Loucy (cell line): ENCODE measurements at regions not wholly inside any gene's neighbourhood (a gene's known extent, or its start where the extent isn't known, plus 50 kb on each side); places are given as distances from the start of the nearest gene placed in this dataset.

Experiments used
- H2AFZ ChIP-seq: fragments of 200-600 bp; sonication (generic); 2 replicates; pipeline ENCODE4 v1.6.0; 2016; ENCODE audit warnings: antibody characterized with exemption, mild to moderate bottlenecking, low read length, moderate library complexity
- H3F3A ChIP-seq: fragments of 200-600 bp; 2 replicates; pipeline ENCODE4 v1.6.0; 2016; ENCODE audit warnings: antibody characterized with exemption, low read depth, mild to moderate bottlenecking
- H3K27me3 ChIP-seq: fragments of 200-600 bp; sonication (generic); 2 replicates; pipeline ENCODE4 v1.6.1; 2014; ENCODE audit warnings: low read length, mild to moderate bottlenecking; ENCODE audit not compliant: insufficient read depth, poor library complexity, severe bottlenecking
- H3K36me3 ChIP-seq: fragments of 200-600 bp; sonication (generic); 2 replicates; pipeline ENCODE4 v1.6.1; 2016; ENCODE audit warnings: low read length; ENCODE audit not compliant: insufficient read depth
- H3K4me1 ChIP-seq: fragments of 200-600 bp; sonication (generic); 2 replicates; pipeline ENCODE4 v1.5.1; 2014; ENCODE audit warnings: low read length, mild to moderate bottlenecking; ENCODE audit not compliant: insufficient read depth, poor library complexity, severe bottlenecking
- H3K4me2 ChIP-seq: fragments of 200-600 bp; sonication (generic); 2 replicates; pipeline ENCODE4 v1.6.0; 2014; ENCODE audit warnings: antibody characterized with exemption, low read length, low read depth, mild to moderate bottlenecking; ENCODE audit not compliant: poor library complexity, severe bottlenecking
- H3K4me3 ChIP-seq: fragments of 200-600 bp; sonication (generic); 2 replicates; pipeline ENCODE4 v1.5.1; 2014; ENCODE audit warnings: low read length, mild to moderate bottlenecking, mixed read lengths; ENCODE audit not compliant: poor library complexity, severe bottlenecking
- H3K79me2 ChIP-seq: fragments of 200-600 bp; sonication (generic); 2 replicates; pipeline ENCODE4 v1.6.1; 2014; ENCODE audit warnings: low read length; ENCODE audit not compliant: insufficient read depth
- H3K9ac ChIP-seq: fragments of 200-600 bp; sonication (generic); 2 replicates; pipeline ENCODE4 v1.6.0; 2014; ENCODE audit warnings: mild to moderate bottlenecking, low read depth, low read length, moderate library complexity; ENCODE audit not compliant: poor library complexity, severe bottlenecking
- H3K9me2 ChIP-seq: fragments of 200-600 bp; sonication (generic); replicated peaks from 2 replicates; pipeline ENCODE4 v1.6.1; 2016; ENCODE audit warnings: low read depth, low read length, mixed read lengths
- H3K9me3 ChIP-seq: fragments of 200-600 bp; sonication (generic); 2 replicates; pipeline ENCODE4 v1.6.1; 2014; ENCODE audit warnings: mild to moderate bottlenecking, antibody characterized with exemption, low read length, low read depth; ENCODE audit not compliant: insufficient read depth
- H4K20me1 ChIP-seq: fragments of 200-600 bp; sonication (generic); 2 replicates; pipeline ENCODE4 v1.6.0; 2014; ENCODE audit warnings: antibody characterized with exemption, low read length, mild to moderate bottlenecking; ENCODE audit not compliant: insufficient read depth, poor library complexity, severe bottlenecking
- EZH2phosphoT487 ChIP-seq: fragments of 200-600 bp; IDR thresholded peaks from 2 replicates; pipeline ENCODE4 v1.6.1; 2018; ENCODE audit warnings: antibody characterized with exemption, mild to moderate bottlenecking, moderate library complexity, borderline replicate concordance
- TF ChIP-seq, protein P1 (sequence below): fragments of 200-600 bp; sonication (generic); conservative IDR thresholded peaks from 2 replicates; pipeline ENCODE4 v1.5.1; 2014; ENCODE audit warnings: mild to moderate bottlenecking, antibody characterized with exemption, low read length

- no peak for TF ChIP-seq EZH2phosphoT487
- H3K9me2 ChIP-seq, result no peaks in the 10 kb centered on the region
- no peaks in the 10 kb centered on the region for H3K27me3 ChIP-seq
- no peaks in the 10 kb centered on the region for H3K79me2 ChIP-seq
- no peak overlapping the region for H3K4me2 ChIP-seq
- no peak overlapping the region for H3K4me3 ChIP-seq
- no peaks in the 10 kb centered on the region for H3K36me3 ChIP-seq
- H3K9me3 ChIP-seq, result no peaks in the 10 kb centered on the region
- no peak overlapping the region for H2AFZ ChIP-seq
- no peaks in the 10 kb centered on the region for H3F3A ChIP-seq
- no peaks in the 10 kb centered on the region for H3K4me1 ChIP-seq
- H4K20me1 ChIP-seq, result no peaks in the 10 kb centered on the region
- no peak overlapping the region for H3K9ac ChIP-seq
These were observed 1826.5 kb downstream of the SLITRK5 start for GRCh38 chr13:89497658-89498057.

- no peaks in the 10 kb centered on the region for H3K36me3 ChIP-seq
These were observed 1831.1 kb downstream of the SLITRK5 start for GRCh38 chr13:89502286-89502685.

DNA sequence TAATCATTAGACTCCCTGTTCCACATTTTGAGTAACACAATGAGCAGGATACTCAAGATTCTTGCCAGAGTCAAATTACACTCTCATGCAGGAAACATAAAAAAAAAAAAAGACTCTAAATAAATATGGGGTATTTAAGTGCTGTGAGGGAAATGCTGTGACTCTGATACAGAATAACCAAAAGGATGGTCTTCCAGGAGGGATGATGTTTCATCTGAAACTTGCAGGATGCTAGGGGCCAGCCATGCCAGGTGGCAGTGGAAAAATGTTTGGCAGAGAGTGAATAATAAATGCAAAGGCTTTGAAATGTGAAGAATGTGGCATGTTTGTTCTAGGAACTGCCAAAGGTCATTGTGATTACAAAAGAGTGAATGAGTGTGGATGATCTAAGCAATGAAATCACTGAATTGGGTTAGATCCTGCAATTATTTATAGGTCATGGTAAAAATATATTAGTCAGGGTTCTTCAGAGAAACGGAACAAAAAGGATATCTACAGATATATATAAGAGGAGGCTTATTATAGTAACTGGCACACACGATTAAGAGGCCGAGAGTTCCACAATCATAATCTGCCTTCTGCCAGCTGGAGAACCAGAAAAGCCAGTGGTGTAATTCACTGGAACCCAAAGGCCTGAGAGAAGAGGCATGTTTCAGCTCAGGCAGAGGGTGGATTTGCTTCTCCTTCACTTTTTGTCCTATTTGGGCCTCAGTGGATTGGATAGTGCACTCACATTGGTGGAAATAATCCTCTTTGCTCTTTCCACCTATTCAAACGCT is 1832.8 kb upstream of the MIR17HG start:
- H4K20me1 ChIP-seq, result no peaks in the 10 kb centered on the region
- no peaks in the 10 kb centered on the region for H3K4me1 ChIP-seq
- no peak for TF ChIP-seq EZH2phosphoT487
- TF ChIP-seq, protein P1, sequence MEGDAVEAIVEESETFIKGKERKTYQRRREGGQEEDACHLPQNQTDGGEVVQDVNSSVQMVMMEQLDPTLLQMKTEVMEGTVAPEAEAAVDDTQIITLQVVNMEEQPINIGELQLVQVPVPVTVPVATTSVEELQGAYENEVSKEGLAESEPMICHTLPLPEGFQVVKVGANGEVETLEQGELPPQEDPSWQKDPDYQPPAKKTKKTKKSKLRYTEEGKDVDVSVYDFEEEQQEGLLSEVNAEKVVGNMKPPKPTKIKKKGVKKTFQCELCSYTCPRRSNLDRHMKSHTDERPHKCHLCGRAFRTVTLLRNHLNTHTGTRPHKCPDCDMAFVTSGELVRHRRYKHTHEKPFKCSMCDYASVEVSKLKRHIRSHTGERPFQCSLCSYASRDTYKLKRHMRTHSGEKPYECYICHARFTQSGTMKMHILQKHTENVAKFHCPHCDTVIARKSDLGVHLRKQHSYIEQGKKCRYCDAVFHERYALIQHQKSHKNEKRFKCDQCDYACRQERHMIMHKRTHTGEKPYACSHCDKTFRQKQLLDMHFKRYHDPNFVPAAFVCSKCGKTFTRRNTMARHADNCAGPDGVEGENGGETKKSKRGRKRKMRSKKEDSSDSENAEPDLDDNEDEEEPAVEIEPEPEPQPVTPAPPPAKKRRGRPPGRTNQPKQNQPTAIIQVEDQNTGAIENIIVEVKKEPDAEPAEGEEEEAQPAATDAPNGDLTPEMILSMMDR, result no peak
- no peaks in the 10 kb centered on the region for H3K27me3 ChIP-seq
- no peaks in the 10 kb centered on the region for H3K36me3 ChIP-seq
- no peaks in the 10 kb centered on the region for H3K9me3 ChIP-seq
- H3K9ac ChIP-seq, result no peak overlapping the region
- H2AFZ ChIP-seq, result no peak overlapping the region
- no peak overlapping the region for H3K4me2 ChIP-seq
- no peak overlapping the region for H3K4me3 ChIP-seq
- no peaks in the 10 kb centered on the region for H3F3A ChIP-seq
- H3K9me2 ChIP-seq, result no peaks in the 10 kb centered on the region
- no peaks in the 10 kb centered on the region for H3K79me2 ChIP-seq

More at GRCh38 chr13:89502286-89502685, 1831.1 kb downstream of the SLITRK5 start:
- Histone ChIP-seq H3K79me2 (no peaks in the 10 kb centered on the region), H2AFZ (no peak overlapping the region), H3K4me3 (no peak overlapping the region), H3F3A (no peaks in the 10 kb centered on the region), H3K9ac (no peak overlapping the region), H3K27me3 (no peaks in the 10 kb centered on the region), H3K9me2 (no peaks in the 10 kb centered on the region), H3K4me1 (no peaks in the 10 kb centered on the region), H3K4me2 (no peak overlapping the region), H3K9me3 (no peaks in the 10 kb centered on the region), H4K20me1 (no peaks in the 10 kb centered on the region)
- TF ChIP-seq, protein P1, result no peak
- TF ChIP-seq EZH2phosphoT487, result no peak

DNA sequence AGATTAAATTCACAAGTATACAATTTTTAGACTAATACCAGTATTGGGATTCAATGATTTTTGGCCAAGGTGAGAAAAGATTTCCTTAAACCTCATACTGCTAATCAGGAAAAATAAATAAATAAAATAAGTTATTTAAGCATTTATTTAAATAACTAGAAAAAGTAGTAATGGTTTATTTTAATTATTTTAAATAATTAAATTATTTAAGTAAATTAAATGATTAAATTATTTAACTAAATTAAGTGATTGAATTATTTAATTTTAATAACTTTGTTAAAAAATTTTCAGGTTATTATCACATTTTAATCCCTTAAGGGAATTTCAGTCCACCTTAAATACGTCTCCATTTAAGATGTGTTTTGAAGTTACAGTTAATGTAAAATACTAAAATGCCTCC is 1831.5 kb upstream of the MIR17HG start:
- no peaks in the 10 kb centered on the region for H3F3A ChIP-seq
- TF ChIP-seq, protein P1, result no peak
- no peak for TF ChIP-seq EZH2phosphoT487
- H3K4me1 ChIP-seq, result no peaks in the 10 kb centered on the region
- H3K4me3 ChIP-seq, result no peak overlapping the region
- no peaks in the 10 kb centered on the region for H3K9me2 ChIP-seq
- H3K79me2 ChIP-seq, result no peaks in the 10 kb centered on the region
- H3K9ac ChIP-seq, result no peak overlapping the region
- no peak overlapping the region for H2AFZ ChIP-seq
- no peaks in the 10 kb centered on the region for H3K36me3 ChIP-seq
- H4K20me1 ChIP-seq, result no peaks in the 10 kb centered on the region
- H3K27me3 ChIP-seq, result no peaks in the 10 kb centered on the region
- H3K9me3 ChIP-seq, result no peaks in the 10 kb centered on the region
- H3K4me2 ChIP-seq, result no peak overlapping the region
